ENCODE measurements at regions not wholly inside any gene's neighbourhood (a gene's known extent, or its start where the extent isn't known, plus 50 kb on each side); places are given as distances from the start of the nearest gene placed in this dataset.

- no peak for TF ChIP-seq CTCF (conservative IDR thresholded peaks at IDR 0.05)
- TF ChIP-seq ZFX (IDR thresholded peaks at IDR 0.05) = no peak
These were observed 262.2 kb upstream of the SULF2 start for GRCh38 chr20:48047447-48047846.

All from C4-2B (cell line).